CD14-positive monocyte (primary cell): ENCODE measurements at regions not wholly inside any gene's neighbourhood (a gene's known extent, or its start where the extent isn't known, plus 50 kb on each side); places are given as distances from the start of the nearest gene placed in this dataset.

Experiments
- DNase-seq, 3 donors: peaks; one replicate each; pipeline ENCODE4 v3.0.0-alpha.2; 2011 to 2022
- H2AFZ ChIP-seq: 2 replicates; pipeline ENCODE4 v1.6.0; 2012; ENCODE audit warnings: mild to moderate bottlenecking, low read depth, low read length, inconsistent platforms; ENCODE audit not compliant: insufficient read depth, poor library complexity, severe bottlenecking
- H3K27ac ChIP-seq, 2 donors: 1 replicate in 1 of 2; 2 replicates in 1 of 2; pipeline ENCODE4 v1.5.1; 2012 to 2013; ENCODE audit warnings: low read length in 2 of 2, control low read depth in 1 of 2, inconsistent platforms in 1 of 2, low read depth in 1 of 2, mild to moderate bottlenecking in 1 of 2
- H3K27me3 ChIP-seq, 2 donors: one replicate each; pipeline versions ENCODE4 v1.6.0 to v1.6.1; 2011 to 2013; ENCODE audit warnings: low read length in 2 of 2; ENCODE audit not compliant: control insufficient read depth in 2 of 2, insufficient read depth in 2 of 2
- H3K36me3 ChIP-seq, 2 donors: replicated peaks in 1 of 2; 1 replicate in 1 of 2; 2 replicates in 1 of 2; pipeline versions ENCODE4 v1.5.1 to v1.6.1; 2012 to 2013; ENCODE audit warnings: low read length in 2 of 2, control low read depth in 1 of 2, inconsistent platforms in 1 of 2, mild to moderate bottlenecking in 1 of 2; ENCODE audit not compliant: insufficient read depth in 2 of 2, control insufficient read depth in 1 of 2
- H3K4me1 ChIP-seq, 2 donors: 1 replicate in 1 of 2; 2 replicates in 1 of 2; pipeline versions ENCODE4 v1.5.1 to v1.6.1; 2012 to 2013; ENCODE audit warnings: low read length in 2 of 2, control low read depth in 1 of 2, inconsistent platforms in 1 of 2, mild to moderate bottlenecking in 1 of 2, moderate library complexity in 1 of 2; ENCODE audit not compliant: insufficient read depth in 2 of 2, control insufficient read depth in 1 of 2
- H3K4me2 ChIP-seq: replicated peaks from 2 replicates; pipeline ENCODE3; 2012; ENCODE audit warnings: low read length, moderate library complexity, mild to moderate bottlenecking; ENCODE audit not compliant: poor library complexity, severe bottlenecking; ENCODE audit errors: extremely low read depth
- H3K4me3 ChIP-seq, 3 experiments: fragments of 200-600 bp in 1 of 3; sonication (generic) in 1 of 3; replicated peaks in 1 of 3; 1 replicate in 2 of 3; 2 replicates in 1 of 3; pipeline ENCODE4 v1.5.1; 2011 to 2013; ENCODE audit warnings: low read length in 3 of 3, mild to moderate bottlenecking in 3 of 3, control low read depth in 2 of 3, low read depth in 2 of 3, inconsistent platforms in 1 of 3, moderate library complexity in 1 of 3
- H3K79me2 ChIP-seq: 2 replicates; pipeline ENCODE4 v1.6.0; 2012; ENCODE audit warnings: mild to moderate bottlenecking, control low read depth, inconsistent platforms, low read length, moderate library complexity; ENCODE audit not compliant: insufficient read depth
- H3K9ac ChIP-seq: 2 replicates; pipeline ENCODE4 v1.6.0; 2017; ENCODE audit warnings: low read length, mild to moderate bottlenecking; ENCODE audit not compliant: insufficient read depth, poor library complexity, severe bottlenecking
- H3K9me3 ChIP-seq, 2 donors: replicated peaks in 1 of 2; 1 replicate in 1 of 2; 2 replicates in 1 of 2; pipeline versions ENCODE4 v1.5.1 to v1.6.1; 2012 to 2013; ENCODE audit warnings: low read length in 2 of 2, control low read depth in 1 of 2; ENCODE audit not compliant: control insufficient read depth in 1 of 2, insufficient read depth in 1 of 2
- H4K20me1 ChIP-seq: 2 replicates; pipeline ENCODE4 v1.6.0; 2012; ENCODE audit warnings: mild to moderate bottlenecking, low read length, control low read depth, moderate library complexity; ENCODE audit not compliant: insufficient read depth
- H3K27ac Mint-ChIP-seq, 7 donors: one replicate each; pipeline ENCODE4 v1.8.0; 2020; ENCODE audit warnings: mild to moderate bottlenecking in 7 of 7, mixed read lengths in 7 of 7, moderate library complexity in 6 of 7, inconsistent platforms in 2 of 7
- H3K27me3 Mint-ChIP-seq, 3 donors: one replicate each; pipeline ENCODE4 v1.8.0; 2021 to 2022; ENCODE audit warnings: low read depth in 3 of 3, mild to moderate bottlenecking in 3 of 3, mixed read lengths in 3 of 3, moderate library complexity in 3 of 3, inconsistent platforms in 1 of 3
- H3K36me3 Mint-ChIP-seq, 2 donors: one replicate each; pipeline ENCODE4 v1.8.0; 2020; ENCODE audit warnings: mixed read lengths in 2 of 2, inconsistent platforms in 1 of 2, mild to moderate bottlenecking in 1 of 2
- H3K4me1 Mint-ChIP-seq: one replicate; pipeline ENCODE4 v1.8.0; 2020; ENCODE audit warnings: mild to moderate bottlenecking, mixed read lengths
- H3K4me3 Mint-ChIP-seq, 2 donors: one replicate each; pipeline ENCODE4 v1.8.0; 2020; ENCODE audit warnings: mild to moderate bottlenecking in 2 of 2, mixed read lengths in 2 of 2, moderate library complexity in 1 of 2
- H3K9me3 Mint-ChIP-seq, 7 donors: one replicate each; pipeline ENCODE4 v1.8.0; 2020 to 2022; ENCODE audit warnings: mixed read lengths in 7 of 7, mild to moderate bottlenecking in 6 of 7, moderate library complexity in 6 of 7, inconsistent platforms in 2 of 7
- CTCF ChIP-seq: fragments of 200-600 bp; IDR thresholded peaks from one replicate; pipeline ENCODE4 v1.8.0; 2022; ENCODE audit warnings: antibody characterized with exemption, mild to moderate bottlenecking
- WGBS: methylation state at CpG from one replicate; pipeline ENCODE4 v1.1.5; 2013; ENCODE audit warnings: missing lambda C conversion rate; ENCODE audit not compliant: insufficient coverage; 5-methylcytosine and 5-hydroxymethylcytosine counted together
- intact Hi-C, 2 donors: fragments of 100-400 bp; cut with micrococcal nuclease; formaldehyde crosslinking; loops; one replicate each; pipeline versions ENCODE4 v1.15.0 to v1.15.1; 2023

- Mint-ChIP-seq H3K36me3 (no peaks in the 10 kb centered on the region), H3K4me3 (no peak overlapping the region), H3K27ac (no peak overlapping the region), H3K9me3 (peaks cover 16 to 33% (median 24%) of the 10 kb centered on the region in 7 donors), H3K27me3 (peaks cover 0 to 3% (median 0%) of the 10 kb centered on the region in 3 donors), H3K4me1 (no peaks in the 10 kb centered on the region)
- H3K4me2 ChIP-seq = no peak overlapping the region
- H4K20me1 ChIP-seq = no peaks in the 10 kb centered on the region
- WGBS = no CpG with 5 or more reads among the region's 3 CpGs
- no peak overlapping the region for H3K4me3 ChIP-seq
- H3K9ac ChIP-seq = no peak overlapping the region
- H3K27me3 ChIP-seq = no peaks in the 10 kb centered on the region
- no peaks in the 10 kb centered on the region for H3K79me2 ChIP-seq
- no peak overlapping the region for H2AFZ ChIP-seq
- no peaks in the 10 kb centered on the region for H3K4me1 ChIP-seq
- intact Hi-C loops = no loop called here
- DNase-seq = no peak
- peaks cover 0 to 9% of the 10 kb centered on the region in 2 donors for H3K9me3 ChIP-seq
- no peaks in the 10 kb centered on the region for H3K36me3 ChIP-seq
- no peak overlapping the region for H3K27ac ChIP-seq
- no peak for TF ChIP-seq CTCF
Observed at GRCh38 chr15:70597945-70598344, 165.4 kb downstream of the UACA start.

GRCh38 chr15:70597056-70597603, 166.2 kb downstream of the UACA start:
- Mint-ChIP-seq H3K4me3 (no peak overlapping the region), H3K4me1 (no peaks in the 10 kb centered on the region), H3K36me3 (no peaks in the 10 kb centered on the region), H3K9me3 (peaks cover 19 to 33% (median 28%) of the 10 kb centered on the region in 7 donors), H3K27ac (no peak overlapping the region), H3K27me3 (peaks cover 0 to 3% (median 0%) of the 10 kb centered on the region in 3 donors)
- intact Hi-C loops = no loop called here
- H3K27me3 ChIP-seq = no peaks in the 10 kb centered on the region
- no peak for TF ChIP-seq CTCF
- H3K27ac ChIP-seq = no peak overlapping the region
- H3K4me1 ChIP-seq = no peaks in the 10 kb centered on the region
- H3K9ac ChIP-seq = no peak overlapping the region
- DNase-seq = no peak
- no peak overlapping the region for H2AFZ ChIP-seq
- no peak overlapping the region for H3K4me2 ChIP-seq
- H3K79me2 ChIP-seq = no peaks in the 10 kb centered on the region
- H3K9me3 ChIP-seq = peaks cover 0 to 14% of the 10 kb centered on the region in 2 donors
- H4K20me1 ChIP-seq = no peaks in the 10 kb centered on the region
- 76% methylated on average over 3 of the region's 5 CpGs for WGBS
- H3K4me3 ChIP-seq = no peak overlapping the region
- no peaks in the 10 kb centered on the region for H3K36me3 ChIP-seq
